Loucy (cell line): ENCODE measurements at regions not wholly inside any gene's neighbourhood (a gene's known extent, or its start where the extent isn't known, plus 50 kb on each side); places are given as distances from the start of the nearest gene placed in this dataset.

Experiments
- H2AFZ ChIP-seq: fragments of 200-600 bp; sonication (generic); 2 replicates; pipeline ENCODE4 v1.6.0; 2016; ENCODE audit warnings: antibody characterized with exemption, mild to moderate bottlenecking, low read length, moderate library complexity
- H3F3A ChIP-seq: fragments of 200-600 bp; 2 replicates; pipeline ENCODE4 v1.6.0; 2016; ENCODE audit warnings: antibody characterized with exemption, low read depth, mild to moderate bottlenecking
- H3K27me3 ChIP-seq: fragments of 200-600 bp; sonication (generic); 2 replicates; pipeline ENCODE4 v1.6.1; 2014; ENCODE audit warnings: low read length, mild to moderate bottlenecking; ENCODE audit not compliant: insufficient read depth, poor library complexity, severe bottlenecking
- H3K36me3 ChIP-seq: fragments of 200-600 bp; sonication (generic); 2 replicates; pipeline ENCODE4 v1.6.1; 2016; ENCODE audit warnings: low read length; ENCODE audit not compliant: insufficient read depth
- H3K4me1 ChIP-seq: fragments of 200-600 bp; sonication (generic); 2 replicates; pipeline ENCODE4 v1.5.1; 2014; ENCODE audit warnings: low read length, mild to moderate bottlenecking; ENCODE audit not compliant: insufficient read depth, poor library complexity, severe bottlenecking
- H3K4me2 ChIP-seq: fragments of 200-600 bp; sonication (generic); 2 replicates; pipeline ENCODE4 v1.6.0; 2014; ENCODE audit warnings: antibody characterized with exemption, low read length, low read depth, mild to moderate bottlenecking; ENCODE audit not compliant: poor library complexity, severe bottlenecking
- H3K4me3 ChIP-seq: fragments of 200-600 bp; sonication (generic); 2 replicates; pipeline ENCODE4 v1.5.1; 2014; ENCODE audit warnings: low read length, mild to moderate bottlenecking, mixed read lengths; ENCODE audit not compliant: poor library complexity, severe bottlenecking
- H3K79me2 ChIP-seq: fragments of 200-600 bp; sonication (generic); 2 replicates; pipeline ENCODE4 v1.6.1; 2014; ENCODE audit warnings: low read length; ENCODE audit not compliant: insufficient read depth
- H3K9ac ChIP-seq: fragments of 200-600 bp; sonication (generic); 2 replicates; pipeline ENCODE4 v1.6.0; 2014; ENCODE audit warnings: mild to moderate bottlenecking, low read depth, low read length, moderate library complexity; ENCODE audit not compliant: poor library complexity, severe bottlenecking
- H3K9me2 ChIP-seq: fragments of 200-600 bp; sonication (generic); replicated peaks from 2 replicates; pipeline ENCODE4 v1.6.1; 2016; ENCODE audit warnings: low read depth, low read length, mixed read lengths
- H3K9me3 ChIP-seq: fragments of 200-600 bp; sonication (generic); 2 replicates; pipeline ENCODE4 v1.6.1; 2014; ENCODE audit warnings: mild to moderate bottlenecking, antibody characterized with exemption, low read length, low read depth; ENCODE audit not compliant: insufficient read depth
- H4K20me1 ChIP-seq: fragments of 200-600 bp; sonication (generic); 2 replicates; pipeline ENCODE4 v1.6.0; 2014; ENCODE audit warnings: antibody characterized with exemption, low read length, mild to moderate bottlenecking; ENCODE audit not compliant: insufficient read depth, poor library complexity, severe bottlenecking
- CTCF ChIP-seq: fragments of 200-600 bp; sonication (generic); conservative IDR thresholded peaks from 2 replicates; pipeline ENCODE4 v1.5.1; 2014; ENCODE audit warnings: mild to moderate bottlenecking, antibody characterized with exemption, low read length
- EZH2phosphoT487 ChIP-seq: fragments of 200-600 bp; IDR thresholded peaks from 2 replicates; pipeline ENCODE4 v1.6.1; 2018; ENCODE audit warnings: antibody characterized with exemption, mild to moderate bottlenecking, moderate library complexity, borderline replicate concordance

DNA sequence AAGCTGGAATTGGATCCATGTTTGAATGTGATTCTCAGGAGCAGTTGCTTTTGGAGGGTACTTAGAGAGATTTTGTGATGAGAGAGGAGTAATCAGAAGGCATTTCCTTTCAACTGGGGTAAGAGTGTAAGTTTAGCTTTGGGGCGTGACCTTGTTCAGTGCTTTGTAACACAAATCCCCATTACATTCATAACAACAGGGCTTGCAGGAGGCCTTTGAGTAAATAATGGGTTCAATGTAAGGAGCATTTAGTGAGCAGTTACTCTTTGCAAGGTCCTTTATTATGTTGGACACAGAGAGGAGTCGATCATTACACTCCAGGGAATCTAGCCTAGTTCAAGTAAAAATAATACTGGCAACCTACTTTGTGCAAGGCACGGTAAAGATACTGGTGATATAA lies 74.0 kb upstream of the AFF2 start:
- Histone ChIP-seq H3K4me3 (no peak overlapping the region), H3K4me1 (no peaks in the 10 kb centered on the region), H3K27me3 (no peaks in the 10 kb centered on the region), H3K79me2 (no peaks in the 10 kb centered on the region), H3K9ac (no peak overlapping the region), H3K9me2 (no peaks in the 10 kb centered on the region), H3F3A (no peaks in the 10 kb centered on the region), H3K4me2 (no peak overlapping the region), H3K36me3 (no peaks in the 10 kb centered on the region), H2AFZ (no peak overlapping the region), H3K9me3 (no peaks in the 10 kb centered on the region), H4K20me1 (no peaks in the 10 kb centered on the region)
- TF ChIP-seq CTCF: no peak

DNA sequence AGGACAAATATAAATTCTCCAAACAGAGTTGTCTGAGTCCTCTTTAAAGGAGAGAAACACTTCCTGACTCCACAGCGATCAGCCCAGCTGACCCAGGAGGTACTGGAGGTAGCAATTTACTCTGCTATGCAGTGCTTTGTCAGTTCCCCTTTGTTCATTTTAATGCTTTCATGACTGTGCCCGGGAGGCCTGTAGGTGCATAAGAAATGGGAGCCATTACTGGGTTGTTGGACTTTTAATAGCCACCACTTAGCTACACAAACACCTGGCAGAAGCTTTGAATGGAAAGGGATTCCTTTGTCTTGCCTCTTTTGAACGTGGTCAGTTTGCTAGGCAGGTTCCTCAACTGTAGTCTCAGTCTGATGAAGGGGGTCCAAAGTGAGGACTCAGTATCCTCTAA lies 59.0 kb upstream of the AFF2 start:
- Histone ChIP-seq H2AFZ (no peak overlapping the region), H3F3A (no peaks in the 10 kb centered on the region), H3K27me3 (no peaks in the 10 kb centered on the region), H3K36me3 (no peaks in the 10 kb centered on the region), H3K9me2 (no peaks in the 10 kb centered on the region), H3K4me1 (peaks cover 17% of the 10 kb centered on the region), H4K20me1 (no peaks in the 10 kb centered on the region), H3K9me3 (no peaks in the 10 kb centered on the region), H3K4me2 (no peak overlapping the region), H3K9ac (no peak overlapping the region), H3K79me2 (no peaks in the 10 kb centered on the region), H3K4me3 (no peak overlapping the region)
- TF ChIP-seq CTCF (no peak), EZH2phosphoT487 (no peak)

- Histone ChIP-seq H3K79me2 (no peaks in the 10 kb centered on the region), H3K4me1 (peaks cover 17% of the 10 kb centered on the region), H3K9me3 (no peaks in the 10 kb centered on the region), H3K9ac (no peak overlapping the region), H3F3A (no peaks in the 10 kb centered on the region), H2AFZ (no peak overlapping the region), H3K4me2 (no peak overlapping the region), H3K4me3 (no peak overlapping the region), H4K20me1 (no peaks in the 10 kb centered on the region), H3K36me3 (no peaks in the 10 kb centered on the region), H3K27me3 (no peaks in the 10 kb centered on the region), H3K9me2 (no peaks in the 10 kb centered on the region)
- TF ChIP-seq CTCF: no peak
- no peak for TF ChIP-seq EZH2phosphoT487
Observed at GRCh38 chrX:148443216-148443615, 57.2 kb upstream of the AFF2 start.
